ENCODE measurements at regions not wholly inside any gene's neighbourhood (a gene's known extent, or its start where the extent isn't known, plus 50 kb on each side); places are given as distances from the start of the nearest gene placed in this dataset.

GRCh38 chr15:70493376-70493775 lies 270.0 kb downstream of the UACA start:
- no peak for TF ChIP-seq CTCF (IDR thresholded peaks at IDR 0.05; ENCODE audit: control extremely low read depth, extremely low read depth, low read depth, missing control alignments)
- CTCF ChIA-PET = interaction anchor here (7.5 to 19.8 kb wide), 2 partner anchors 11 to 28 kb away, joined by 101 to 285 read pairs; no protein-coding TSS in a partner anchor
- POLR2A ChIA-PET = interaction anchor here (1.6 kb wide), 1 partner anchor 12 kb away, joined by 8 read pairs; no protein-coding TSS in a partner anchor
- no peak for DNase-seq (ENCODE audit: extremely low spot score)

GRCh38 chr15:70492240-70493177 lies 270.8 kb downstream of the UACA start:
- CTCF ChIA-PET = interaction anchor here (0.8 to 19.8 kb wide), 4 partner anchors 12 to 395 kb away, joined by 3 to 285 read pairs (median 52); partner anchors contain the start of gene TLE3
- TF ChIP-seq CTCF (IDR thresholded peaks at IDR 0.05; ENCODE audit: control extremely low read depth, extremely low read depth, low read depth, missing control alignments) = no peak
- POLR2A ChIA-PET = interaction anchor here (1.4 to 1.6 kb wide), 2 partner anchors 12 to 29 kb away, joined by 4 to 8 read pairs; no protein-coding TSS in a partner anchor
- DNase-seq (ENCODE audit: extremely low spot score) = peak; percentile 71

- CTCF ChIA-PET = interaction anchor here (1.3 to 19.8 kb wide), 5 partner anchors 13 to 1013 kb away, joined by 3 to 285 read pairs (median 72); partner anchors contain the start of gene TLE3
- POLR2A ChIA-PET = interaction anchor here (1.4 kb wide), 1 partner anchor 28 kb away, joined by 4 read pairs; no protein-coding TSS in a partner anchor
- DNase-seq (ENCODE audit: extremely low spot score) = no peak
- TF ChIP-seq CTCF (IDR thresholded peaks at IDR 0.05; ENCODE audit: control extremely low read depth, extremely low read depth, low read depth, missing control alignments) = no peak
These were observed 271.7 kb downstream of the UACA start for GRCh38 chr15:70491641-70492040.

- no peak for TF ChIP-seq CTCF (IDR thresholded peaks at IDR 0.05; ENCODE audit: control extremely low read depth, extremely low read depth, low read depth, missing control alignments)
- POLR2A ChIA-PET = interaction anchor here (1.4 kb wide), 1 partner anchor 28 kb away, joined by 4 read pairs; no protein-coding TSS in a partner anchor
- no peak for DNase-seq (ENCODE audit: extremely low spot score)
- CTCF ChIA-PET = interaction anchor here (1.3 to 19.8 kb wide), 5 partner anchors 14 to 1012 kb away, joined by 3 to 285 read pairs (median 72); partner anchors contain the start of gene TLE3
These were observed 272.1 kb downstream of the UACA start for GRCh38 chr15:70491201-70491621.

GRCh38 chr15:70490838-70491155 lies 272.6 kb downstream of the UACA start:
- ChIA-PET CTCF (interaction anchor here (1.3 to 19.8 kb wide), 5 partner anchors 14 to 1012 kb away, joined by 3 to 285 read pairs (median 72); partner anchors contain the start of gene TLE3), POLR2A (no interaction called here)

More at GRCh38 chr15:70490838-70491155, 272.6 kb downstream of the UACA start:
- DNase-seq (ENCODE audit: extremely low spot score) = no peak
- no peak for TF ChIP-seq CTCF (IDR thresholded peaks at IDR 0.05; ENCODE audit: control extremely low read depth, extremely low read depth, low read depth, missing control alignments)

Measured in GM10248 (cell line).